Loucy (cell line): ENCODE measurements at regions not wholly inside any gene's neighbourhood (a gene's known extent, or its start where the extent isn't known, plus 50 kb on each side); places are given as distances from the start of the nearest gene placed in this dataset.

Source experiments
- H2AFZ ChIP-seq: fragments of 200-600 bp; sonication (generic); 2 replicates; pipeline ENCODE4 v1.6.0; 2016; ENCODE audit warnings: antibody characterized with exemption, mild to moderate bottlenecking, low read length, moderate library complexity
- H3F3A ChIP-seq: fragments of 200-600 bp; 2 replicates; pipeline ENCODE4 v1.6.0; 2016; ENCODE audit warnings: antibody characterized with exemption, low read depth, mild to moderate bottlenecking
- H3K27me3 ChIP-seq: fragments of 200-600 bp; sonication (generic); 2 replicates; pipeline ENCODE4 v1.6.1; 2014; ENCODE audit warnings: low read length, mild to moderate bottlenecking; ENCODE audit not compliant: insufficient read depth, poor library complexity, severe bottlenecking
- H3K36me3 ChIP-seq: fragments of 200-600 bp; sonication (generic); 2 replicates; pipeline ENCODE4 v1.6.1; 2016; ENCODE audit warnings: low read length; ENCODE audit not compliant: insufficient read depth
- H3K4me1 ChIP-seq: fragments of 200-600 bp; sonication (generic); 2 replicates; pipeline ENCODE4 v1.5.1; 2014; ENCODE audit warnings: low read length, mild to moderate bottlenecking; ENCODE audit not compliant: insufficient read depth, poor library complexity, severe bottlenecking
- H3K4me2 ChIP-seq: fragments of 200-600 bp; sonication (generic); 2 replicates; pipeline ENCODE4 v1.6.0; 2014; ENCODE audit warnings: antibody characterized with exemption, low read length, low read depth, mild to moderate bottlenecking; ENCODE audit not compliant: poor library complexity, severe bottlenecking
- H3K4me3 ChIP-seq: fragments of 200-600 bp; sonication (generic); 2 replicates; pipeline ENCODE4 v1.5.1; 2014; ENCODE audit warnings: low read length, mild to moderate bottlenecking, mixed read lengths; ENCODE audit not compliant: poor library complexity, severe bottlenecking
- H3K79me2 ChIP-seq: fragments of 200-600 bp; sonication (generic); 2 replicates; pipeline ENCODE4 v1.6.1; 2014; ENCODE audit warnings: low read length; ENCODE audit not compliant: insufficient read depth
- H3K9ac ChIP-seq: fragments of 200-600 bp; sonication (generic); 2 replicates; pipeline ENCODE4 v1.6.0; 2014; ENCODE audit warnings: mild to moderate bottlenecking, low read depth, low read length, moderate library complexity; ENCODE audit not compliant: poor library complexity, severe bottlenecking
- H3K9me2 ChIP-seq: fragments of 200-600 bp; sonication (generic); replicated peaks from 2 replicates; pipeline ENCODE4 v1.6.1; 2016; ENCODE audit warnings: low read depth, low read length, mixed read lengths
- H3K9me3 ChIP-seq: fragments of 200-600 bp; sonication (generic); 2 replicates; pipeline ENCODE4 v1.6.1; 2014; ENCODE audit warnings: mild to moderate bottlenecking, antibody characterized with exemption, low read length, low read depth; ENCODE audit not compliant: insufficient read depth
- H4K20me1 ChIP-seq: fragments of 200-600 bp; sonication (generic); 2 replicates; pipeline ENCODE4 v1.6.0; 2014; ENCODE audit warnings: antibody characterized with exemption, low read length, mild to moderate bottlenecking; ENCODE audit not compliant: insufficient read depth, poor library complexity, severe bottlenecking
- CTCF ChIP-seq: fragments of 200-600 bp; sonication (generic); conservative IDR thresholded peaks from 2 replicates; pipeline ENCODE4 v1.5.1; 2014; ENCODE audit warnings: mild to moderate bottlenecking, antibody characterized with exemption, low read length
- EZH2phosphoT487 ChIP-seq: fragments of 200-600 bp; IDR thresholded peaks from 2 replicates; pipeline ENCODE4 v1.6.1; 2018; ENCODE audit warnings: antibody characterized with exemption, mild to moderate bottlenecking, moderate library complexity, borderline replicate concordance

DNA sequence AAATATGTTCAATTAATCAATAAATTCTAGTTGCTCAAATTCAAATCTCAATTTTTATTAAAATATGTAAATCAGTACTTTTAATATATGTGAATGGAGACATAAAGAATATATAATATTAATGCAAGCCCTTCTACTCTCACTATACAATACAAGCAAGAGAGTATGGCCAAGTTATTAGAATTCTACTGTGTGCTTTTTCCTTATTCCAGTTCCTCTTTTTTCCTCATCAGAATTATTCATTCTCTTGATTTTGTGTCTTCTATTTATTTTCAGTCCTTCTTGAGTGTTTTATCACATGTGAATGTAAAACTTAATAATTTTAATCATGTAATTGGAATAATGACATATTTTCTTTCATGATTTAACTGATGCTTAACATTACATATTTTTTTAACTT is 276.8 kb downstream of the PCDH20 start:
- no peaks in the 10 kb centered on the region for H3K79me2 ChIP-seq
- peaks cover under 1% of the 10 kb centered on the region; the same call in 1 of the 2 replicates for H3K9me3 ChIP-seq
- H3K4me2 ChIP-seq, result no peak overlapping the region
- no peaks in the 10 kb centered on the region for H3K4me1 ChIP-seq
- H3K9ac ChIP-seq, result no peak overlapping the region
- no peak overlapping the region for H3K4me3 ChIP-seq
- H4K20me1 ChIP-seq, result no peaks in the 10 kb centered on the region
- H3K27me3 ChIP-seq, result no peaks in the 10 kb centered on the region
- no peak overlapping the region for H2AFZ ChIP-seq
- H3K9me2 ChIP-seq, result no peaks in the 10 kb centered on the region
- no peaks in the 10 kb centered on the region for H3K36me3 ChIP-seq
- no peak for TF ChIP-seq EZH2phosphoT487
- no peak for TF ChIP-seq CTCF
- no peaks in the 10 kb centered on the region for H3F3A ChIP-seq

GRCh38 chr13:61136515-61136914 is 279.1 kb downstream of the PCDH20 start:
- no peaks in the 10 kb centered on the region for H3K9me3 ChIP-seq
- H3K4me2 ChIP-seq, result no peak overlapping the region
- H3K36me3 ChIP-seq, result no peaks in the 10 kb centered on the region
- H3K9me2 ChIP-seq, result no peaks in the 10 kb centered on the region
- TF ChIP-seq CTCF (no peak), EZH2phosphoT487 (no peak)
- H4K20me1 ChIP-seq, result no peaks in the 10 kb centered on the region
- H3F3A ChIP-seq, result no peaks in the 10 kb centered on the region
- no peaks in the 10 kb centered on the region for H3K79me2 ChIP-seq
- no peak overlapping the region for H2AFZ ChIP-seq
- no peaks in the 10 kb centered on the region for H3K27me3 ChIP-seq
- H3K9ac ChIP-seq, result no peak overlapping the region
- no peaks in the 10 kb centered on the region for H3K4me1 ChIP-seq
- no peak overlapping the region for H3K4me3 ChIP-seq

DNA sequence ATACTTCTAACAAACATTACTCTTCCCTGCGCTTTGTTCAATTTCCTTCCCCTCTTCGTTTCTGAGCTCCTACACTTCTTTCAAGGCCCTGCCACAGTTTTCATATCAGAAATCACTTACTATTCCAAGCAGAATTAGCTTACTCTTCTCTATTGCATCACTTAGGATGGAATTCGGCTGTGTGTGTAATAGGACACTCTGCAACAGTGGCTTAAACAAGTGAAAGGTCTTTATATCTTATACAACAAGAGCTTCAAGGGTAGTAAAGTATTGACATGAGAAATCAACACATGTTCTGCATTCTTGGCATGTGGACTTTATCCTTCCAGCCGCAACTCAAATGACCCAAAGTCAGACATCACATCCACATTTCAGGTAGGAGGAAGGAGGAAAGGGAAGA is 279.6 kb downstream of the PCDH20 start:
- Histone ChIP-seq H2AFZ (no peak overlapping the region), H3K79me2 (no peaks in the 10 kb centered on the region), H3F3A (no peaks in the 10 kb centered on the region), H3K9me3 (no peaks in the 10 kb centered on the region), H3K4me3 (no peak overlapping the region), H3K4me2 (no peak overlapping the region), H3K9me2 (no peaks in the 10 kb centered on the region), H3K36me3 (no peaks in the 10 kb centered on the region), H3K27me3 (no peaks in the 10 kb centered on the region), H3K9ac (no peak overlapping the region), H3K4me1 (no peaks in the 10 kb centered on the region), H4K20me1 (no peaks in the 10 kb centered on the region)
- no peak for TF ChIP-seq EZH2phosphoT487
- TF ChIP-seq CTCF, result no peak
